ENCODE measurements at regions not wholly inside any gene's neighbourhood (a gene's known extent, or its start where the extent isn't known, plus 50 kb on each side); places are given as distances from the start of the nearest gene placed in this dataset.

- Histone ChIP-seq H2AFZ (ENCODE audit: low read depth, low read length) (no peak overlapping the region), H2BK120ac (ENCODE audit: low read depth, low read length) (no peak overlapping the region), H4K8ac (ENCODE audit: low read length) (no peak overlapping the region), H3K79me1 (replicated peaks; ENCODE audit: low read length, poor library complexity, severe bottlenecking) (no peaks in the 10 kb centered on the region), H3K4me3 (ENCODE audit: insufficient read depth in 1 of 2, low read depth in 1 of 2, low read length in 2 of 2) (no peak overlapping the region), H3K18ac (ENCODE audit: low read depth in 1 of 2, low read length in 2 of 2) (no peak overlapping the region), H3K27me3 (ENCODE audit: control insufficient read depth in 1 of 2, insufficient read depth in 1 of 2, low read length in 2 of 2) (peaks cover 0 to 4% of the 10 kb centered on the region in 2 experiments), H3K23ac (ENCODE audit: low read length in 2 of 2) (no peak overlapping the region), H2BK5ac (ENCODE audit: low read depth, low read length, poor library complexity, severe bottlenecking) (no peak overlapping the region), H3K9ac (ENCODE audit: low read length) (no peak overlapping the region), H2AK5ac (ENCODE audit: low read length, severe bottlenecking) (no peak overlapping the region), H3K27ac (ENCODE audit: low read length, poor library complexity, severe bottlenecking) (no peak overlapping the region), H3K4me1 (ENCODE audit: control insufficient read depth, insufficient read depth, low read depth, low read length) (no peaks in the 10 kb centered on the region), H4K91ac (ENCODE audit: low read length) (no peak overlapping the region), H3K9me3 (ENCODE audit: control insufficient read depth, low read length) (no peaks in the 10 kb centered on the region), H3K4me2 (ENCODE audit: low read length, poor library complexity, severe bottlenecking) (no peak overlapping the region), H3K36me3 (ENCODE audit: control insufficient read depth in 1 of 2, insufficient read depth in 2 of 2, low read depth in 1 of 2, low read length in 2 of 2) (no peaks in the 10 kb centered on the region), H3K4ac (ENCODE audit: low read depth in 1 of 2, low read length in 2 of 2) (no peak overlapping the region), H2BK15ac (ENCODE audit: low read depth, poor library complexity, severe bottlenecking) (no peak overlapping the region), H3K14ac (ENCODE audit: low read length in 2 of 2) (no peak overlapping the region), H2BK12ac (ENCODE audit: low read length in 2 of 2) (no peak overlapping the region)
- DNase-seq: no peak
- WGBS: 76% methylated on average over 3 of the region's 4 CpGs
Observed at GRCh38 chr2:45291296-45291701, 282.0 kb upstream of the SIX2 start.

GRCh38 chr2:45289997-45290709 lies 280.9 kb upstream of the SIX2 start:
- Histone ChIP-seq H3K4me3 (ENCODE audit: insufficient read depth in 1 of 2, low read depth in 1 of 2, low read length in 2 of 2) (no peak overlapping the region), H4K91ac (ENCODE audit: low read length) (no peak overlapping the region), H3K9me3 (ENCODE audit: control insufficient read depth, low read length) (no peaks in the 10 kb centered on the region), H2BK120ac (ENCODE audit: low read depth, low read length) (no peak overlapping the region), H3K27me3 (ENCODE audit: control insufficient read depth in 1 of 2, insufficient read depth in 1 of 2, low read length in 2 of 2) (no peaks in the 10 kb centered on the region), H4K8ac (ENCODE audit: low read length) (no peak overlapping the region), H3K4me2 (ENCODE audit: low read length, poor library complexity, severe bottlenecking) (no peak overlapping the region), H3K27ac (ENCODE audit: low read length, poor library complexity, severe bottlenecking) (no peak overlapping the region), H2BK5ac (ENCODE audit: low read depth, low read length, poor library complexity, severe bottlenecking) (no peak overlapping the region), H3K14ac (ENCODE audit: low read length in 2 of 2) (no peak overlapping the region), H3K23ac (ENCODE audit: low read length in 2 of 2) (no peak overlapping the region), H2BK12ac (ENCODE audit: low read length in 2 of 2) (no peak overlapping the region), H3K36me3 (ENCODE audit: control insufficient read depth in 1 of 2, insufficient read depth in 2 of 2, low read depth in 1 of 2, low read length in 2 of 2) (no peaks in the 10 kb centered on the region), H3K18ac (ENCODE audit: low read depth in 1 of 2, low read length in 2 of 2) (no peak overlapping the region), H2BK15ac (ENCODE audit: low read depth, poor library complexity, severe bottlenecking) (no peak overlapping the region), H2AFZ (ENCODE audit: low read depth, low read length) (no peak overlapping the region), H3K4me1 (ENCODE audit: control insufficient read depth, insufficient read depth, low read depth, low read length) (no peaks in the 10 kb centered on the region), H3K4ac (ENCODE audit: low read depth in 1 of 2, low read length in 2 of 2) (no peak overlapping the region), H3K79me1 (replicated peaks; ENCODE audit: low read length, poor library complexity, severe bottlenecking) (no peaks in the 10 kb centered on the region), H3K9ac (ENCODE audit: low read length) (no peak overlapping the region), H2AK5ac (ENCODE audit: low read length, severe bottlenecking) (no peak overlapping the region)
- no peak for DNase-seq
- WGBS: 93% methylated on average over 6 of the region's 6 CpGs

- no peak overlapping the region for H3K4ac ChIP-seq (ENCODE audit: low read depth in 1 of 2, low read length in 2 of 2)
- H3K27ac ChIP-seq (ENCODE audit: low read length, poor library complexity, severe bottlenecking): no peak overlapping the region
- no peak overlapping the region for H2BK5ac ChIP-seq (ENCODE audit: low read depth, low read length, poor library complexity, severe bottlenecking)
- no peak overlapping the region for H3K18ac ChIP-seq (ENCODE audit: low read depth in 1 of 2, low read length in 2 of 2)
- H3K27me3 ChIP-seq (ENCODE audit: control insufficient read depth in 1 of 2, insufficient read depth in 1 of 2, low read length in 2 of 2): no peaks in the 10 kb centered on the region
- H3K4me3 ChIP-seq (ENCODE audit: insufficient read depth in 1 of 2, low read depth in 1 of 2, low read length in 2 of 2): no peak overlapping the region
- H2AK5ac ChIP-seq (ENCODE audit: low read length, severe bottlenecking): no peak overlapping the region
- H2AFZ ChIP-seq (ENCODE audit: low read depth, low read length): no peak overlapping the region
- H2BK15ac ChIP-seq (ENCODE audit: low read depth, poor library complexity, severe bottlenecking): no peak overlapping the region
- WGBS: 83% methylated on average over 4 of the region's 6 CpGs
- no peak overlapping the region for H2BK12ac ChIP-seq (ENCODE audit: low read length in 2 of 2)
- H4K8ac ChIP-seq (ENCODE audit: low read length): no peak overlapping the region
- H3K4me2 ChIP-seq (ENCODE audit: low read length, poor library complexity, severe bottlenecking): no peak overlapping the region
- H2BK120ac ChIP-seq (ENCODE audit: low read depth, low read length): no peak overlapping the region
- no peak overlapping the region for H3K9ac ChIP-seq (ENCODE audit: low read length)
- H3K23ac ChIP-seq (ENCODE audit: low read length in 2 of 2): no peak overlapping the region
- no peak overlapping the region for H3K14ac ChIP-seq (ENCODE audit: low read length in 2 of 2)
- peaks cover 5% of the 10 kb centered on the region for H3K9me3 ChIP-seq (ENCODE audit: control insufficient read depth, low read length)
- no peak for DNase-seq
- no peaks in the 10 kb centered on the region for H3K79me1 ChIP-seq (replicated peaks; ENCODE audit: low read length, poor library complexity, severe bottlenecking)
- no peak overlapping the region for H4K91ac ChIP-seq (ENCODE audit: low read length)
- H3K4me1 ChIP-seq (ENCODE audit: control insufficient read depth, insufficient read depth, low read depth, low read length): peaks cover 4% of the 10 kb centered on the region
- no peaks in the 10 kb centered on the region for H3K36me3 ChIP-seq (ENCODE audit: control insufficient read depth in 1 of 2, insufficient read depth in 2 of 2, low read depth in 1 of 2, low read length in 2 of 2)
Observed at GRCh38 chr2:45288532-45289417, 279.5 kb upstream of the SIX2 start.

- Histone ChIP-seq H3K14ac (ENCODE audit: low read length in 2 of 2) (no peak overlapping the region), H3K27me3 (ENCODE audit: control insufficient read depth in 1 of 2, insufficient read depth in 1 of 2, low read length in 2 of 2) (no peaks in the 10 kb centered on the region), H3K9me3 (ENCODE audit: control insufficient read depth, low read length) (peaks cover 5% of the 10 kb centered on the region), H3K27ac (ENCODE audit: low read length, poor library complexity, severe bottlenecking) (no peak overlapping the region), H3K23ac (ENCODE audit: low read length in 2 of 2) (no peak overlapping the region), H2BK5ac (ENCODE audit: low read depth, low read length, poor library complexity, severe bottlenecking) (no peak overlapping the region), H2BK15ac (ENCODE audit: low read depth, poor library complexity, severe bottlenecking) (no peak overlapping the region), H2BK120ac (ENCODE audit: low read depth, low read length) (no peak overlapping the region), H3K18ac (ENCODE audit: low read depth in 1 of 2, low read length in 2 of 2) (no peak overlapping the region), H4K91ac (ENCODE audit: low read length) (no peak overlapping the region), H3K79me1 (replicated peaks; ENCODE audit: low read length, poor library complexity, severe bottlenecking) (no peaks in the 10 kb centered on the region), H3K4me2 (ENCODE audit: low read length, poor library complexity, severe bottlenecking) (no peak overlapping the region), H3K36me3 (ENCODE audit: control insufficient read depth in 1 of 2, insufficient read depth in 2 of 2, low read depth in 1 of 2, low read length in 2 of 2) (no peaks in the 10 kb centered on the region), H3K4ac (ENCODE audit: low read depth in 1 of 2, low read length in 2 of 2) (no peak overlapping the region), H2AFZ (ENCODE audit: low read depth, low read length) (no peak overlapping the region), H3K9ac (ENCODE audit: low read length) (no peak overlapping the region), H2BK12ac (ENCODE audit: low read length in 2 of 2) (no peak overlapping the region), H3K4me1 (ENCODE audit: control insufficient read depth, insufficient read depth, low read depth, low read length) (peaks cover 5% of the 10 kb centered on the region), H3K4me3 (ENCODE audit: insufficient read depth in 1 of 2, low read depth in 1 of 2, low read length in 2 of 2) (no peak overlapping the region), H2AK5ac (ENCODE audit: low read length, severe bottlenecking) (no peak overlapping the region), H4K8ac (ENCODE audit: low read length) (no peak overlapping the region)
- WGBS: 93% methylated on average over 4 of the region's 4 CpGs
- DNase-seq: no peak
Observed at GRCh38 chr2:45287045-45287444, 277.8 kb upstream of the SIX2 start.
